ENCODE measurements at regions not wholly inside any gene's neighbourhood (a gene's known extent, or its start where the extent isn't known, plus 50 kb on each side); places are given as distances from the start of the nearest gene placed in this dataset.
"Not testable (repeated sequence)": the region's sequence is repeated elsewhere in the genome, so short reads cannot be mapped to it uniquely, and the experiment has no call there.

DNA sequence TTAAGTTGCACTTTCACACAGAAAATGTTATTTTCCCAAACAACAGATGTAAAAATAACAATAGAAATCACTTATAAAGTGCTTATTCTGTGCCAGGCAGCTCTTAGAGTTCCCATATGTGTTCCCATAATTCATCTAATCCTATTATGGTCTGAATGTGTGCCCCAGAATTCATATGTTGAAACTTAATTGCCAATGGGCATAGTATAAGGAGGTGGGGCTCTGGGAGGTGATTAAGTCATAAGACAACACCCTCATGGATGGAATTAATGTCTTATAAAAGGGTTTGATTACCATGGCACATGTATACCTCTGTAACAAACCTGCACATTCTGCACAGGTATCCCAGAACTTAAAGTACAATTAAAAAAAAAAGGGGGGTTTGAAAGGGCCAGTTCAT lies 92.7 kb downstream of the FZD1 start:
- Histone ChIP-seq H3K9me3 (no peaks in the 10 kb centered on the region), H3K36me3 (ENCODE audit: low read depth) (no peaks in the 10 kb centered on the region), H3K4me1 (ENCODE audit: low read depth) (no peaks in the 10 kb centered on the region), H3K4me3 (no peak overlapping the region)
- ATAC-seq (no peak), DNase-seq (no peak)
- intact Hi-C loops (cut with DNase I, micrococcal nuclease), result no loop called here
- TF ChIP-seq, protein P1, sequence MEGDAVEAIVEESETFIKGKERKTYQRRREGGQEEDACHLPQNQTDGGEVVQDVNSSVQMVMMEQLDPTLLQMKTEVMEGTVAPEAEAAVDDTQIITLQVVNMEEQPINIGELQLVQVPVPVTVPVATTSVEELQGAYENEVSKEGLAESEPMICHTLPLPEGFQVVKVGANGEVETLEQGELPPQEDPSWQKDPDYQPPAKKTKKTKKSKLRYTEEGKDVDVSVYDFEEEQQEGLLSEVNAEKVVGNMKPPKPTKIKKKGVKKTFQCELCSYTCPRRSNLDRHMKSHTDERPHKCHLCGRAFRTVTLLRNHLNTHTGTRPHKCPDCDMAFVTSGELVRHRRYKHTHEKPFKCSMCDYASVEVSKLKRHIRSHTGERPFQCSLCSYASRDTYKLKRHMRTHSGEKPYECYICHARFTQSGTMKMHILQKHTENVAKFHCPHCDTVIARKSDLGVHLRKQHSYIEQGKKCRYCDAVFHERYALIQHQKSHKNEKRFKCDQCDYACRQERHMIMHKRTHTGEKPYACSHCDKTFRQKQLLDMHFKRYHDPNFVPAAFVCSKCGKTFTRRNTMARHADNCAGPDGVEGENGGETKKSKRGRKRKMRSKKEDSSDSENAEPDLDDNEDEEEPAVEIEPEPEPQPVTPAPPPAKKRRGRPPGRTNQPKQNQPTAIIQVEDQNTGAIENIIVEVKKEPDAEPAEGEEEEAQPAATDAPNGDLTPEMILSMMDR (IDR thresholded peaks at IDR 0.05), result no peak

DNA sequence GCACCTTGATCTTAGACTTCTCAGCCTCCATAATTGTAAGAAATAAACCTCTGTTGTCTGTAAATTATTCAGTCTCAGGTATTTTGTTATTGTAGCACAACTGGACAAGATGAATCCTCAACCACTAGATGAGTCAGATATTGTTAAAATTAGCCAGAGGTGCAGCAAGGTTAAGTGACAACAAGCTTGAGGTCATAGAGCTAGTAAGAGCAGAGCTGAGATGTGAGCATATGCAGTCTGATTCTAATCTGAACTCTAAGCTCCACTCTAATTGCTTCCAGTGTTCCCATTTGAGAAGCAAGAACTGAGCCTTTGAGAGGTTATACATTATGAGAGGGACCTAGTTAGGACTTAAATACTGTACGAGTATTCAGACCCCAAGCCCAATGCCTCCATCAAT lies 93.1 kb downstream of the FZD1 start:
- no peaks in the 10 kb centered on the region for H3K9me3 ChIP-seq
- ATAC-seq (no peak), DNase-seq (no peak)
- TF ChIP-seq, protein P1 (IDR thresholded peaks at IDR 0.05), result no peak
- H3K4me3 ChIP-seq, result no peak overlapping the region
- no peaks in the 10 kb centered on the region for H3K4me1 ChIP-seq (ENCODE audit: low read depth)
- intact Hi-C loops (cut with DNase I, micrococcal nuclease), result no loop called here
- H3K36me3 ChIP-seq (ENCODE audit: low read depth), result no peaks in the 10 kb centered on the region

DNA sequence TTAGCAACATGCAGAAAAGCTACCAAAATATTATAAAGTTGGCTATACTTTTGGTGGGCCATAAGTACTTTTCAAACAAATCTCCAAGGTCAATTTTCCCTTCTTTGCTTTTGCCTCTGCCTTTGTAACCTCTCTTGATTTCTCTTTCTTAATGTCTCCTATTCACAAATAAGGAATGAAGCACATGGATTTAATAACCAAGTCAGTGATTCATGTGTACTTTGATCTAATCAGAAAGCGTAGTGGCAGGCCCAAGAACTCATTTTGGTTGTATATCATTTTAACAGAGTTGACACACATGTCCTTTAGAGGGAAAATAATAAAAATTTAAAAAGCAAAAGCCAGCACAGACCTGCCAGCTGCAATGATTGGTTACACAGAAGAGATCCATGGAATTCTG lies 93.7 kb downstream of the FZD1 start:
- H3K4me3 ChIP-seq, result no peak overlapping the region
- DNase-seq (no peak), ATAC-seq (no peak)
- TF ChIP-seq, protein P1 (IDR thresholded peaks at IDR 0.05), result no peak
- intact Hi-C loops (cut with DNase I, micrococcal nuclease), result no loop called here
- H3K4me1 ChIP-seq (ENCODE audit: low read depth), result no peaks in the 10 kb centered on the region
- no peaks in the 10 kb centered on the region for H3K36me3 ChIP-seq (ENCODE audit: low read depth)
- no peaks in the 10 kb centered on the region for H3K9me3 ChIP-seq

DNA sequence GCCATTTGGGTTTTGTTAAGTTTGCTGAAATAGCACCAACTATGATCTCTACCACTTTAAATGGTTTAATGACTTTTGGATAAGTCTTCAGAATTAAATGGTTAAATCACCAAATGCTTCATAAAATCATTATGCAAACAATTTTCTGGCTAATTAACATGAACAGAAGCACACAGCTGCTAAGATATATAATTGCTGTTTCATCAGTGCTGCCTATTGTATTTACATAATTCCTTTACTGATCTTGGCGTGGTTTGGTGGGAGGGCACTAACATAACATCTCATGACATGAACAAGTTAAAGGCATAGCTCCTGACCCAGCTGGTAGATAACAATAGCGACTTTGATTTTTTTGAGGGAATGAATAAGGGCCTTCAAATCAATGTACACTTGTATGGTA lies 94.1 kb downstream of the FZD1 start:
- ATAC-seq (no peak), DNase-seq (no peak)
- H3K4me1 ChIP-seq (ENCODE audit: low read depth), result no peaks in the 10 kb centered on the region
- H3K9me3 ChIP-seq, result no peaks in the 10 kb centered on the region
- TF ChIP-seq, protein P1 (IDR thresholded peaks at IDR 0.05), result no peak
- intact Hi-C loops (cut with DNase I, micrococcal nuclease), result no loop called here
- no peak overlapping the region for H3K4me3 ChIP-seq
- H3K36me3 ChIP-seq (ENCODE audit: low read depth), result no peaks in the 10 kb centered on the region

DNA sequence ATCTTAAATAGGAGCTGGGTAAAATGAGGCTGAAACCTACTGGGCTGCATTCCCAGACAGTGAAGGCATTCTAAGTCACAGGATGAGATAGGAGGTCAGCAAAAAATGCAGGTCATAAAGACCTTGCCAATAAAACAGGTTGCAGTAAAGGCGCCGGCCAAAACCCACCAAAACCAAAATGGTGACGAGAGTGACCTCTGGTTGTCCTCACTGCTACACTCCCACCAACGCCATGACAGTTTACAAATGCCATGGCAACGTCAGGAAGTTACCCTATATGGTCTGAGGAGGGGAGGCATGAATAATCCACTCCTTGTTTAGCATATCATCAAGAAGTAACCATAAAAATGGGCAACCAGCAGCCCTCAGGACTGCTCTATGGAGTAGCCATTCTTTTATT lies 100.9 kb downstream of the FZD1 start:
- H3K36me3 ChIP-seq (ENCODE audit: low read depth); H3K4me1 ChIP-seq (ENCODE audit: low read depth); ATAC-seq; DNase-seq; intact Hi-C loops (cut with DNase I, micrococcal nuclease); H3K9me3 ChIP-seq; H3K4me3 ChIP-seq: not testable (repeated sequence)

DNA sequence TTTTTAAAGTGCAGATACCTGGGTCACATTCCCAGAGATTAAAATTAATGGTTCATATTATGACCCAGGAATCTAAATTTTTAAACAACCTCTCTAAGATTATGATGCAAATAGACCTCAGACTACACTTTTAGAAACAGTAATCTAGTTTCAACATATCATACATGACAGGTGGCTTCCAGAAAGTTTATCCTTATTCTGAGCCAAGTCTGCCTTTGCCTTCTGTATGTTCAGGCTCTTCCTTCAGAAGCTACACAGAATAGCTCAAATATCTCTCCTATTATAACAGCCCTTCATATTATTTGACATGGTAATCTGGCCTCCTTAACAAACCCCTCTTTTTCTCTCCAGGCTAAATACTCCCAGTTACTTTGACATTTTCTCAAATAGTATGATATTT lies 101.9 kb downstream of the FZD1 start:
- Histone ChIP-seq H3K4me1 (ENCODE audit: low read depth) (no peaks in the 10 kb centered on the region), H3K36me3 (ENCODE audit: low read depth) (no peaks in the 10 kb centered on the region), H3K4me3 (no peak overlapping the region), H3K9me3 (no peaks in the 10 kb centered on the region)
- intact Hi-C loops (cut with DNase I, micrococcal nuclease), result no loop called here
- DNase-seq (no peak), ATAC-seq (no peak)
- TF ChIP-seq, protein P1 (IDR thresholded peaks at IDR 0.05), result no peak
